AG04450 (cell line): ENCODE measurements at regions not wholly inside any gene's neighbourhood (a gene's known extent, or its start where the extent isn't known, plus 50 kb on each side); places are given as distances from the start of the nearest gene placed in this dataset.

Experiments
- CTCF ChIA-PET: fragments of 300-600, 350-600 bp; formaldehyde crosslinking; extraction: SDS; loops from one replicate; lab custom pipeline; 2022; ENCODE audit warnings: antibody characterized with exemption, inconsistent platforms; lab: Charles Lee
- POLR2A ChIA-PET: fragments of 350-600 bp; formaldehyde crosslinking; extraction: SDS; loops from one replicate; lab custom pipeline; 2021; ENCODE audit warnings: antibody characterized with exemption, inconsistent platforms; lab: Yijun Ruan, JAX
- DNase-seq: peaks from one replicate; pipeline ENCODE4 v3.0.0-alpha.2; 2011; ENCODE audit warnings: low read depth, low spot score
- H3K27ac ChIP-seq: one replicate; pipeline ENCODE4 v1.5.1; 2012; ENCODE audit warnings: low read depth, low read length, control low read depth
- H3K27me3 ChIP-seq: one replicate; pipeline ENCODE4 v1.6.0; 2012; ENCODE audit warnings: low read length; ENCODE audit not compliant: control insufficient read depth, insufficient read depth
- H3K4me3 ChIP-seq: 2 replicates; pipeline ENCODE4 v1.5.1; 2011; ENCODE audit warnings: mild to moderate bottlenecking, low read depth, low read length, control low read depth
- H3K9me3 ChIP-seq: 2 replicates; pipeline ENCODE4 v1.5.1; 2012; ENCODE audit warnings: low read length; ENCODE audit not compliant: control insufficient read depth, insufficient read depth
- TF ChIP-seq, protein P1 (sequence below): IDR thresholded peaks from 2 replicates; pipeline ENCODE4 v1.5.1; 2011; ENCODE audit warnings: low read depth, low read length, control low read depth, inconsistent platforms

- CTCF ChIA-PET: interaction anchor here (1.3 kb wide), 1 partner anchor 59 kb away, joined by 3 read pairs; no protein-coding TSS in a partner anchor
- TF ChIP-seq, protein P1, sequence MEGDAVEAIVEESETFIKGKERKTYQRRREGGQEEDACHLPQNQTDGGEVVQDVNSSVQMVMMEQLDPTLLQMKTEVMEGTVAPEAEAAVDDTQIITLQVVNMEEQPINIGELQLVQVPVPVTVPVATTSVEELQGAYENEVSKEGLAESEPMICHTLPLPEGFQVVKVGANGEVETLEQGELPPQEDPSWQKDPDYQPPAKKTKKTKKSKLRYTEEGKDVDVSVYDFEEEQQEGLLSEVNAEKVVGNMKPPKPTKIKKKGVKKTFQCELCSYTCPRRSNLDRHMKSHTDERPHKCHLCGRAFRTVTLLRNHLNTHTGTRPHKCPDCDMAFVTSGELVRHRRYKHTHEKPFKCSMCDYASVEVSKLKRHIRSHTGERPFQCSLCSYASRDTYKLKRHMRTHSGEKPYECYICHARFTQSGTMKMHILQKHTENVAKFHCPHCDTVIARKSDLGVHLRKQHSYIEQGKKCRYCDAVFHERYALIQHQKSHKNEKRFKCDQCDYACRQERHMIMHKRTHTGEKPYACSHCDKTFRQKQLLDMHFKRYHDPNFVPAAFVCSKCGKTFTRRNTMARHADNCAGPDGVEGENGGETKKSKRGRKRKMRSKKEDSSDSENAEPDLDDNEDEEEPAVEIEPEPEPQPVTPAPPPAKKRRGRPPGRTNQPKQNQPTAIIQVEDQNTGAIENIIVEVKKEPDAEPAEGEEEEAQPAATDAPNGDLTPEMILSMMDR: no peak
- Histone ChIP-seq H3K27ac (no peak overlapping the region), H3K4me3 (no peak overlapping the region), H3K9me3 (no peaks in the 10 kb centered on the region), H3K27me3 (no peaks in the 10 kb centered on the region)
- POLR2A ChIA-PET: no interaction called here
- DNase-seq: no peak
Observed at GRCh38 chr5:167664222-167664804, 627.1 kb upstream of the WWC1 start.

DNA sequence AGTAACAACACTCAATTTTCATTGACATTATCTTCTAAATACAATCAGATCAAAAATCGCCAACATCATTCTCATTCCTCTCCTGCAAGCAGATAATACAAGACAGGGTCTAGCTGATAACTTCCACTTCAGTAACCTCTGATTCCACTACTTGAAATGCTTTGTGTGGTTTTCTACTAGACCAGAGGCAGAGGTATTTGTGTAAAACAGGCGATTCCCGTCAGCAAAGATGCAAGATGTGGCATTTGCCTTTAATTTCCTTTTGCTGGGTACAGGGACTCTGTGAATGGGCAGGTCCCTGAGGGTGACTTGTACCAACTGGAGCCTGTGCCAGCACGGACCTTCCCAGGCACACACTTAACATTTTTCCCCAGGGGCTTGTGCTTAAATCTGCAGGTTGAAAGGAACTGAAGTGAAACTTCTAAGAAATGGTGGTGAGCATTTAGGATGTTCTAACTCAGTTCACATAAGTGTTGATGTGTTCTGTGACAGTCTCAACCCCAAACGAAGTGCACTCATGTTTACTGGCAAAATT lies 625.5 kb upstream of the WWC1 start:
- no peak for DNase-seq
- ChIA-PET CTCF (no interaction called here), POLR2A (no interaction called here)
- TF ChIP-seq, protein P1: no peak
- H3K27me3 ChIP-seq: no peaks in the 10 kb centered on the region
- no peak overlapping the region for H3K4me3 ChIP-seq
- H3K27ac ChIP-seq: no peak overlapping the region
- no peaks in the 10 kb centered on the region for H3K9me3 ChIP-seq

- ChIA-PET POLR2A (no interaction called here), CTCF (no interaction called here)
- H3K27ac ChIP-seq: no peak overlapping the region
- no peak for DNase-seq
- no peak overlapping the region for H3K4me3 ChIP-seq
- no peaks in the 10 kb centered on the region for H3K9me3 ChIP-seq
- TF ChIP-seq, protein P1: no peak
- H3K27me3 ChIP-seq: no peaks in the 10 kb centered on the region
Observed at GRCh38 chr5:167671176-167671575, 620.3 kb upstream of the WWC1 start.

GRCh38 chr5:167673942-167674341 lies 617.5 kb upstream of the WWC1 start:
- Histone ChIP-seq H3K27me3 (no peaks in the 10 kb centered on the region), H3K9me3 (no peaks in the 10 kb centered on the region), H3K27ac (no peak overlapping the region), H3K4me3 (no peak overlapping the region)
- CTCF ChIA-PET: no interaction called here
- no peak for DNase-seq
- TF ChIP-seq, protein P1: no peak
- POLR2A ChIA-PET: no interaction called here

- TF ChIP-seq, protein P1: no peak
- DNase-seq: no peak
- no peaks in the 10 kb centered on the region for H3K9me3 ChIP-seq
- CTCF ChIA-PET: no interaction called here
- no peak overlapping the region for H3K4me3 ChIP-seq
- H3K27ac ChIP-seq: no peak overlapping the region
- POLR2A ChIA-PET: no interaction called here
- H3K27me3 ChIP-seq: no peaks in the 10 kb centered on the region
Observed at GRCh38 chr5:167678481-167678880, 613.0 kb upstream of the WWC1 start.
